Left colon (tissue), 2 donors: ENCODE measurements at regions not wholly inside any gene's neighbourhood (a gene's known extent, or its start where the extent isn't known, plus 50 kb on each side); places are given as distances from the start of the nearest gene placed in this dataset.
"Not testable (repeated sequence)": the region's sequence is repeated elsewhere in the genome, so short reads cannot be mapped to it uniquely, and the experiment has no call there.

Experiments
- ATAC-seq: fragments of 200-7000 bp; cut with Tn5 transposase; one replicate; pipeline ENCODE4 v1.9.1; 2020; ENCODE audit warnings: mild to moderate bottlenecking, moderate library complexity
- DNase-seq, 2 donors: peaks; one replicate each; pipeline ENCODE4 v3.0.0-alpha.2; 2020
- intact Hi-C, 2 donors: fragments of 100-400 bp; cut with DNase I in 1 of 2; cut with micrococcal nuclease in 1 of 2; formaldehyde crosslinking; loops; one replicate each; pipeline versions ENCODE4 v1.11.2 to v1.14.0; 2022; cut with DNase I, micrococcal nuclease
- donor health status: DM: no; HTN: no; CAD: no.
- donor health status: DM: yes; HTN: yes; CAD: no.

GRCh38 chr11:109480251-109480650 is 58.3 kb downstream of the C11orf87 start:
- intact Hi-C loops = no loop called here
- DNase-seq (no peak), ATAC-seq (no peak)

DNA sequence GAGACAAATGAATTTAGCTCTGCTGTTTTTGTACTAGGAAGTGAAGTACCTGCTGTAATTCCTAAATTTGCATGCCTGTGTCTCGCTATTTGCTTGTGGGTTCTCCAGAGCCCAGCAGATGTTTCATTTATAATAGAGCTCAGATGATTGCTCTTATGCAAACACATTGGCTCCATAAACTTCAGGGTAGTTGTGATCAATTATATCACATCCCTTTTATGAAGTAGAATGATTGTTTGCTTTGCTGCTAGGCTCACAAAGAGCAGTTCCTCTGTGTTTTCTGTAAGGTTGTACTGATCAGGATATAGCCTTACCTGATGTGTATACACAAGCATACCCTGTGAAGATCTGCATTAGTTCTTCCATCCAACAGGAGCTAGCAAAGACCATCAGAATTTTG is 64.1 kb downstream of the C11orf87 start:
- intact Hi-C loops = no loop called here
- ATAC-seq = peak; percentile 85
- DNase-seq = no peak

DNA sequence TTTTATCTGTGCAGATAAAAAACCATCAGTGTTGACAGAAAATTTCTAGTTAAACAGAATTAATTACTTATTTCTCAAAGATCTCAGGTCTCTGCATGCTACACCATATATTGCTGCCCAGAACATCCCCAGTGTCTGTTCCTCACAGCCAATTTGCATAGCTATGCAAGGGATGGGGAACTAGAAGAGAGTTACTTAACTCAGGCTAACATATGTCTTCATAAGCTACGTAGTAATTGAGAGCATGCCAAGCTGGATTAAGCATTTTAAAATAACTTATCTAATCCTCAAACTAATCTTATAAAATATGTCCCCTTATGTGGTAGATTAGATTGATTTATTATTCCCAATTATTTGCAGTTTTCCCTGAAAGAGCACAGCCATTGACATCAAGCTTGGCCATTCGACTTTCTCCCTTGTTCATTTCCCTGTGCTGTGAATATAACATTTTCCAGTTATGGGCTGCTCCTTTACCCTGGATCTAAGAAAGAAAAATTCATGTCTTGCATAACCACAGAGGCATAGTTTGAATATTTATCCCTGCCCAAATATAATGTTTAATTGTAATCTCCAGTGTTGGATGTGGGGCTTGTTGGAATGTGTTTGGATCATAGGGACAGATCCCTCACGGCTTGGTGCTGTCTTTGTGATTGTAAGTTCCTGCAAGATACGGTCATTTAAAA is 69.1 kb downstream of the C11orf87 start:
- DNase-seq (no peak), ATAC-seq (no peak)
- intact Hi-C loops = no loop called here

GRCh38 chr11:109506115-109506514 is 84.1 kb downstream of the C11orf87 start:
- no peak for DNase-seq
- ATAC-seq = no peak
- intact Hi-C loops = no loop called here

GRCh38 chr11:109507331-109507730 is 85.3 kb downstream of the C11orf87 start:
- no peak for DNase-seq
- intact Hi-C loops = no loop called here
- ATAC-seq = no peak

DNA sequence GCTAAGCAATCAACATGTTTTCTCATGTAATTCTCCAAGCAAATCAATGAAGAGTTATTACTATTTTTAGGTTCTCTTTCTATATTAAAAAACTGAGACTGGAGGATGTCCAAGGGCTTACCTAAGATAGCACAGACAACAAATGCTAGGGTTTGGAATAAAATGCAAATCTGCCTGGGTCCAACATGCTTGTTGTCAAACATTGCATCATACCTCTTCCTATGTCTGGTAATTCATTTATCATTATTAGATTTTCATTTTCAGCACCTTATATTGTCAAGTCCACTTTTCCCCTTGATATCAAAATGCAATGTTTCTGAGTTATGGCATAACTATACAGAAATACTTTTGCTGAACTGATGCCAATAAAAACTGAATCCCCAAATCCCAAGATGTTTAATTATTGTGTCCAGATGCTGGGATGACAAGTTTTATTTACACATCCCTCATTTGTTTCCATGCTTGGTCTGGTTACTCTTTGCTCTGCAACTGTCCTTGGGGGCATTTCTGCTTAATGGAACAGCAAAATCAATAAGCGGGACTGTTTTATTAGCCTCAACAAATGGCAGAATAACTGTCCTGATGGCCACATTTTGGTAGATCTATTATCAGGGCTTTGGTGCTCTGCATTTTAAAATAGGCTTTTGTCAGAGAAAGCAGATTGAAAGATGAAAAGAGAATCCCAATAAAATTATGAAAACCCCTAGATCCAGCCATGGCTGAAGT is 86.0 kb downstream of the C11orf87 start:
- ATAC-seq (no peak), DNase-seq (no peak)
- intact Hi-C loops = no loop called here

- intact Hi-C loops = no loop called here
- no peak for ATAC-seq
Observed at GRCh38 chr11:109508943-109509342, 87.0 kb downstream of the C11orf87 start.

DNA sequence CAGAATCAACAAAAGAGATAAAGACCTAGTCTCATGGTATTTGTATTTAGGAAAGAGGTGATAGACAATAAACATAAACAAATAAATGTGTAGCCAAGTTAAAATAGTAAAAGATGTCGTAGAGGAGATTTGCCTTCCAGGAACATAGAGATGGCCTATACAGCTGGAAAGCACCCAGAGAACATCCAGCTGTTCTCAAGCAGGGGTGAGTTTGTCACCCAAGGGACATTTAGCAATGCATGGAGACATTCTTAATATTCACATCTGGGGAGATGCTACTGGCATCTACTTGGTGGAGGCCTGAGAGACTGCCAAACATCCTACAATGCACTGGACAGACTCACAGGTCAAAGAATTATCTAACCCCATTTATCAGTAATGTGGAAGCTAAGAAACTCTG is 88.3 kb downstream of the C11orf87 start:
- no peak for ATAC-seq
- DNase-seq = no peak
- intact Hi-C loops = no loop called here

More at GRCh38 chr11:109508943-109509342, 87.0 kb downstream of the C11orf87 start:
- DNase-seq = no peak

GRCh38 chr11:109511598-109511997 is 89.6 kb downstream of the C11orf87 start:
- intact Hi-C loops = no loop called here
- no peak for ATAC-seq

DNA sequence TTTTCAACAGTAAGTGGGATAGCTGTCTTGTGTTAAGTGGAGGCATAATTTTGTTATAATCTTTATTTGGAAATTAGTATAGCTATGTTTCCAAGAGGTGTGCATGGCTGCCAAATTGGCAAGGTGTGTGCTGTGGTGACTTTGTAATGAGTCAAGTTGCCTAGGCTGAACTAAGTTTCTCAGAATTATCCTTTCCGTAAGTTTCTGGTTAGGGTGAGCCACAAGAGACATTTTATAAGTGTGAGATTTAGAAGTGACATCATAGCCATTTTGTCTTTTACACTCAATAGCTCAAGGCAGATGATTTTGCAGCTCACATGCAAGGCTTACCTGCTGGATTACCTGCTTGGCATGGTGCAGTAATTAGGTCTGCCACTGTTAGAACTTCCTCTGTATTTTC is 90.3 kb downstream of the C11orf87 start:
- ATAC-seq = no peak
- intact Hi-C loops = no loop called here

More at GRCh38 chr11:109511598-109511997, 89.6 kb downstream of the C11orf87 start:
- DNase-seq = no peak

GRCh38 chr11:109512680-109513079 is 90.7 kb downstream of the C11orf87 start:
- ATAC-seq = no peak
- intact Hi-C loops = no loop called here
- no peak for DNase-seq

More for the DNA sequence above, 90.3 kb downstream of the C11orf87 start:
- no peak for DNase-seq

- intact Hi-C loops = no loop called here
- ATAC-seq = no peak
Observed at GRCh38 chr11:109514313-109515018, 92.5 kb downstream of the C11orf87 start.

GRCh38 chr11:109519253-109519652 is 97.3 kb downstream of the C11orf87 start:
- DNase-seq (no peak), ATAC-seq (no peak)
- intact Hi-C loops = no loop called here

More at GRCh38 chr11:109514313-109515018, 92.5 kb downstream of the C11orf87 start:
- no peak for DNase-seq

- intact Hi-C loops = no loop called here
- DNase-seq (no peak), ATAC-seq (no peak)
Observed at GRCh38 chr11:109521571-109522086, 99.6 kb downstream of the C11orf87 start.

GRCh38 chr11:109522116-109522755 is 100.2 kb downstream of the C11orf87 start:
- intact Hi-C loops = no loop called here
- DNase-seq (no peak), ATAC-seq (no peak)

DNA sequence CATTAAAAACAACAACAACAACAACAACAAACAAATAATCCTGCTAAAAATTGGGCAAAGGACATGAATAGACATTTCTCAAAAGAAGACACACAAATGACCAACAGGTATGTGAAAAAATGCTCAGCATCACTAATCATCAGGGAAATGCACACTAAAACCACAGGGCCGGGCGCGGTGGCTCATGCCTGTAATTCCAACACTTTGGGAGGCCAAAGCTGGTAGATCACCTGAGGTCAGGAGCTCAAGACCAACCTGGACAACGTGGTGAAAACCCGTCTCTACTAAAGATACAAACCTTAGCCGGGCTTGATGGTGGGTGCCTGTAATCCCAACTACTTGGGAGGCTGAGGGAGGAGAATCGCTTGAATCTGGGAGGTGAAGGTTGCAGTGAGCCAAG is 103.6 kb downstream of the C11orf87 start:
- ATAC-seq, intact Hi-C loops, DNase-seq: not testable (repeated sequence)

DNA sequence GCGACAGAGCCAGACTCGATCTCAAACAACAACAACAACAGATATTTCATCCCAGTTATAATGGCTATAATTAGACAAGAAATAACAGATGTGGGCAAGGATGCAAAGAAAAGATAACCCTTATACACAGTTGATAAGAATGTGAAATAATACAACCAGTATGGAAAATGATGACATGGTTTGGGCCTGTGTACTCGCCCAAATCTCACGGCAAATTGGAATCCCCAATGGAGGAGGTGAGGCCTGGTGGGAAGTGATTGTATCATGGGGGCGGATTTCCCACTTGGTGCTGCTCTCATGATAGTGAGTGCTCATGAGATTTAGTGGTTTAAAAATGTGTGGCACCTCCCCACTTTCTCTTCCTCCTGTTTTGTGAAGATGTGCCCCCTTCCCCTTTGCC is 104.1 kb downstream of the C11orf87 start:
- no peak for DNase-seq
- no peak for ATAC-seq
- intact Hi-C loops = no loop called here

GRCh38 chr11:109526931-109527330 is 104.9 kb downstream of the C11orf87 start:
- intact Hi-C loops = no loop called here
- no peak for DNase-seq
- ATAC-seq = no peak

GRCh38 chr11:109527496-109527895 is 105.5 kb downstream of the C11orf87 start:
- no peak for DNase-seq
- intact Hi-C loops = no loop called here
- no peak for ATAC-seq
